Activated CD4-positive, alpha-beta T cell treated with anti-CD3 and anti-CD28 coated beads, Interleukin-2, amount 50 U/mL, for 24 hours (primary cell): ENCODE measurements at regions not wholly inside any gene's neighbourhood (a gene's known extent, or its start where the extent isn't known, plus 50 kb on each side); places are given as distances from the start of the nearest gene placed in this dataset.

Experiments used
- DNase-seq, 2 donors: peaks; one replicate each; pipeline ENCODE4 v3.0.0-alpha.2; 2020; ENCODE audit warnings: low read depth in 1 of 2, low spot score in 1 of 2

DNA sequence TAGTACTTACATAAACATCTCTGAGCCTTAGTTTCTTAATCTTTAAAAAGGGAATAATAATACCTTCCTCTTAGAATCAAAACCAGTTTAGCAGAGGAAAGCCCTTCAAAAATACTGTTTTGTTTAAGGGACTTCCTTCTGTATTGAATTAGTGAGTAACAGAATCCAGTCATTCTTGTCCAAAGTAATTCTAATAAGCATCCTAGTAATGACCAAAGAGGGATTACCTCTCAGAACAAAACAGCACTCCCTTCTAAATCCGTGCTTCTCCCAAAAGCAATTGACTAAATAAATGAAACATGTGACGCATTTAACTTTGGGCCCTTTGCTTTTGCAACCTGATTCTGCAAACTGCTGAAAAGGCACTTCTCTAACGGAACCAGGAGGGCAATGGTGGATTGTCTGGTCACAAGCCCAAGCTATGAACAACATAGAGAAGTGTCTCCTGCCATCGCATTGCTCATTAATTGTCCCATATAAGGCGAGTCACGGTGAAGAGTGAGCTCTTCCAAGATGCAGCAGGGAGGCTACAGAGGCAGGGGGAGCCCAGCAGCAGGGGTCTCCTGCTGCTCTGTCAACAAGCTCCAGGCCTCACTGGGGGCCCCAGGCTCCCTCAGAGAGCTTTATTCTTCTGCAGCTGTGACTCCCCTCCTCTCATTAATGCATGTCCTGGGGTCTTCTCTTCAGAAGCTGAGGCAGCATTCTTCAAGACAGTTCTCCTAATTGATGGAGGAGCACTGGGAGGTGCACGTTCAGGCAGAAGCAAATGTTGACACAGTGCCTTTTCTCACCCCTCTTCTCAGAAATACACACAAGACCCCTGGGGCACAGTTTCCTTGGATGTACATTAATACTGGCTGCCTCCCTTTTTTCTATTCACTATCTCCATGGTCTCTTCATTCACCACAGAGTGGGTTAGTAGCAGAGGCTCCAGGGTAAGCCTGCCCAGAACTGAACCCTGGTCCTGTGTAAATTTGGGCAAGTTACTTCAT, 419.6 kb upstream of the RASGEF1B start:
- no peak for DNase-seq

DNA sequence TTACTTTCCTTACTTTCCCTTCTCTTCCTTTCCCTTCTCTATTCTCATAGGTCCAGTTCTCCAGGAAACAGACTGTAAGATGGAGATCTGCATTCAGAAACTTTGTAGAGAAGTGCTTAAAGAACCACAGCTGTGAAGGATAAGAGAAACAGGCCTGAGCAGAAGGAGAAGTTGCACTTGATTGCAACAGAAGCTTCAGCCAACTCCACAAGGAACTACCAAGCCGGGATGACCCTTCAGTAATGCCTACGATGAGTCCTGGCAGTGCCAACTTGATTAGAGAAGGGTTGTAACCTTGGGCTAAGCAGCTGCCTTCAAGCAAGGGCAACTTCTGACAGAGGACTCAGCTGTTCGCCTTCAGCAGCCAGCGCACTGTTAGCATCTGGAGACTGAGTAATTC, 413.3 kb upstream of the RASGEF1B start:
- no peak for DNase-seq

DNA sequence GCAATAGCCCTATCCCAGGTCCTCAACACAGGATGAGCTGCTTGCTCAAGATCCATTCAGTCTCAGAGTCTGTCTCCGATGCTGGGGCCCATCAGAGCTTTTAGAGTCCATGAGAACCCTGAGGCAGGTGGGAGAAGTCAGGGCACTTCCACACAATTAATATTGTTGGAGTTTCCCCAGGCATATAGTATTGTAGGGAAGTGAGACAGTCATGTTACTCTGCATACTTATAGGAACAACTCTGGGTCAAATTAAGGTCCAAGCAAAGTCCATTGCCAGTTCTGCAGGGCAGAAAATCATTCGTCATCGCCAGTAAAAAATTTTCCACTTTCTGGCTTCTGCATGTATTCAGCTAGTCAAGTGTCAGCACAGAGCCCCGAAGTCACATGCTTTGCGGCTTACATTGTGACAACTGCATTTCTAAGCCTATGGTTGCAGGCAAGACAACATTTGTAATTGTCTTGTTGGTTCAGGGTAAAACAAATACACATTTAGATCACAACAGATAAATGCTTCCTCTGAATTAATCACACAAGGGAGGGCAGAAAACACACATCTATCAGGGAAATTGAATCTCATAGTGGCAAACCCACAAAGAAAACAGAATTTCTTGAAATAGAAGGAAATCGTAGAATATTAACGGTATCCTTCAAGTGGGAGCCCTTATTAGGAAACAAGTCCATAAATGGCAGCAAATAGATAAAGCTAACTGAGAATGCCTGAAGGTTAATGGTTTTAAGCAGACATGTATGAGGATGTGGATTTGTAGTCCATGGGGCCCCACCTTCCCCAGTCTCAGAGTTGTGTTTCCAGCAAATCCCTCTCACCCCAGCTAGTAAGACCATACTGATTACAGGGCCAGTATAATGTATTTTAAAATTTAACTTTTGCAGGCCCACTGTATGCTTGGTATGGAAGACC, 412.1 kb upstream of the RASGEF1B start:
- DNase-seq, result no peak

DNA sequence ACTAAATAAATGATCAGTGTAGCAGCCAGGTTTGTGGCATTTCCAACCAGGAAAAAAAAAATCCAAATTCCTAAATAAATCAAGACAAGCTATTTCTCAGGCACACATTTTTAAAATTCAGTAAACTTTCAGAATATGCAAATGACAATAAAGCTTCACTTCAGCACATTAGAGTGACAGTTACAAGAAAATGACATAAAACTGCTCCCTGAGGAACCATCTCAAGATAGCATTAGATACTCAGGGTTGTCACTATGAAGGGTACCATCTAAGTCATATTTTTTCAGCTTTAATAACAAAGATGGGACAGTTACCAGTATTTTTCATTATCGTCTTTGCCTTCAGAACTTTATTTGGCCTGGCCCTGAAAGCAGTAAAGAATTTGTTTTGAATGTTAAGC, 411.3 kb upstream of the RASGEF1B start:
- DNase-seq, result no peak

DNA sequence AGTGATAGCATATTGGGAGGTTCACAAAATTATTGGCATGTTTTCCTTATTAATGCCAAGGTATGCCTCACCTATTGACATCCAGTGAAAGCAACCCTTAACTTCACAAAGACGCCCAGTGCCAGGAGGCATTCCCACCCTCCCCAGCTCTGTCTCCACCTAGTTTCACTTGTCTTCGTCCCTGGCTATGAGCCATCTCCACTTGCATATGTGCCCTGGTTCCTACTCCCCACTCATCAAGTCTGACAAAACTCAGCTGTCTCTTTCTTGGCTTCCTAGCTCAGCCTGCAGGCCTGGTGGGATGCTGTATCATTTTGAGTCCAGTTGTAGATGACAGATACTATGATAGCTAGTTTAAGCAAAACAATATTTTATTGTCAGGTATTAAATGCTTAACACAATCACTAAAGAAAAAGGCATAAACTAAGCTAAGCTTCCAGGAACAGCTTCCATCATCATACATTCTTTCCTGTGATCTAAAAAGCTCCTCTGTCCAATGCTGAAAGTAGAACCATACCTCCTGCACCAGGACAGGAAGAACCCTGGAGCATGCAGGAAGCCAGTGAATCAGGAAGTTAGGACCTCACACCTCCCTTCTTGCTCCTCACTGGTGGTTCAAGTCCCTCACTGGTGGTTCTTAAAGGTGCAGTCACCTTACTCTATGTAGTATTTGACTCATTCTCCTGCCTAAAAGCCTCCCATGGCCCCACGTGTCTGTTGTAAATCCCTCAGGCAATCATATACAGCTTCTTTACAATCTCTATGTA, 410.3 kb upstream of the RASGEF1B start:
- no peak for DNase-seq

DNA sequence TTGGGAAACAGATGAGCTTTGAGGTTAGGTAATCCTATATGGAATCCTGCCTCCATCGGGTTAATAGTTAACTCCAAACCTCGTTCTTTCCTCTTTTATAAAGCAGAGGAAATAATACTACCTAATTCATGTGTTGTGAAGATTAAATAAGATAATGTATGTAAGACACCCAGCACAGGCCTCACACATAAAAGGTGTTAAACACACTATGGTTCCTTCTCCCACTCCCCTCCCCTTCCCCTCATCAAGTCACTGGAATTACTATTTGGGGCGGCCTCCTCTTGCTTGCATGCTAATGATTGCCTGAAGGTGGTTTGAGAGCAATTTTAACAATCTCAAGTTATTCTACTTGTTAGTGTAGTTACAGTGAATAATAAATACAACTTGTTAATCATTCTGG, 404.4 kb upstream of the RASGEF1B start:
- no peak for DNase-seq

DNA sequence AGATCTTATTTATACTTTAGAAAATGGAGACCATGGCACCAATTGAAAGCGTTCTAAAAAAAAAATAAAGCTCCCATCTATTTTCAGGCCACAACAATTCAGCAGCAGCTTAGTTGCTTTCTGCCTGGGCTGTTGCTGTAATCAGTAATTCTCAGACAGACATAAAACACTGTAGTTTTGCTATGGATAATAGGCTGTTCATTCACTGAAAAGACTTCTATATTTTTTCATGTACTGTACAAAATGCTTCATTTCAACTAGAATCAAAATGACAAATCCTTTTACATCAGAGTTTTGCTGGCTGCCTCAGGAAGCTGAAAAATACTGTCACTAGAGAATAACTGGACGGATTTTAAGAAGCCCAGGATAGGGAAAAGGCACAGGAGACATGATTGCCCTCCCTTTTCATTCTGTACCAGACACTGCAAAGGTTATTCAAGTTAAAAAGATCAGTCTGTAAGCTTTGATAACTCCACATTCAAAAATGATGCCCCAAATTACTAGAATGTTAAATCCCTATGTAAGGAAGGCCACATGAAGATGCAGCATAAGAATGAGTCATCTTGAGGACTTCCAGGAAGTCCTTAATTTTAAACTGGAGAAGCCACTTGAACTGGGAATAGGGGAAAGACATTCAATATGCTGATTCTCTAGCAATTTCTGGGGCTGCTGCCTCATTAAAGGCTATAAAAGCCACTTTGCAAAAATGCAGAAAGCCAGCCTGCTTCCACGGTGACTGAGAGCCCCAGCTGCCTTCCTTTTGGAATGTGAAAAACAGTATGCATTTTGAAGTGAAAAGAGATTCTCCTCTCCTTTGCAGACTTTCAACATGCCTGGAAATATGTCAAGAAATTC, 403.2 kb upstream of the RASGEF1B start:
- no peak for DNase-seq

DNA sequence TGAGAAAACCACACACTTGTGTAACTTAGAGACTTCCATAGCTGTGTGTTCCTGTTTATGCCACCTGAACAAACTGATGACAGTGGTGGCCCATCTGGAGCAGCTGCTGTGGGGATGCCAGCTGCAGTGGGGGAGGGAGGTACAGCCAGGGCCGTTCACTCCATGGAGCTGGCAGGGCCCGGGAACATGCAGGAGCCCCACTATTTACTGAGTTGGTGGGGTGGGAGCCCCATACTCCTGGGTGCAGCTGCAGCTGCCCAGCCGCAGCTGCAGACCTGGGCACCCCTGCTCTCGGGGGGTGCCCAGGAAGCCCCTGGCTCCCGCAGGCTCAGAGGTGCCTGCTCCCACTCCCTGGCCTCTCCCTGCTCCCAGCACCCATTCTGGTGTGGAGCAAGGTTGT, 398.6 kb upstream of the RASGEF1B start:
- DNase-seq, result no peak

DNA sequence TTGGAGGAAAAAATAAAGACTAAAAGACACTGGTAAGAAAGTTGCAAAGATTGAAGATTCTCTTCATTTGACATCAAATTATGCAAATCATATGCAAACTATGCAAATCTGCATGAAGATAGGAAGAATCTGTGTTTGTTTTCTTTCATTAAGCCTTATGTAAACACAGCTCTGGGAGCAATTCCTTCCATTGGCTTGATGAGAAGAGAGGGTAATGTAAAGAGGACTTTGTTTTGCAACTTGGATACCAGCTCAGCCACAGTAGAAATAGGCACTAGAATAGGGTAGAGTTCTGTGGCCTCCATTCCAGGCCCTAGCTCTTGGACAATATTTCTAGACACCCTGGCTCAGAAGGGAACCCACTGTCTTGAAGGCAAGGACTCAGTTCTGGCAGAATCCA, 388.4 kb upstream of the RASGEF1B start:
- no peak for DNase-seq

DNA sequence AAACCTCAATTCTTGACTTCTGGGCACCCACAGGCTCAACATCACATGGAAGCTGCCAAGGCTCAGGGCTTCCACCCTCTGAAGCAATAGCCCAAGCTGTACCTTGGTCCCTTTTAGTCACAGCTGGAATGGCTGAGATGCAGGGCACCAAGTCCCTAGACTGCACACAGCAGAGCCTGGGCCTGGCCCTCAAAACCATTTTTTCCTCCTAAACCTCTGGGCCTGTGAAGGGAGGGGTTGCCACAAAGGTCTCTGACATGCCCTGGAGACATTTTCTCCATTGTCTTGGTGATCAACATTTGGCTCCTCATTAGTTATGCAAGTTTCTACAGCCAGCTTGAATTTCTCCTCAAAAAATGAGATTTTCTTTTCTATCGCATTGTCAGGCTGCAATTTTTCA, 382.7 kb upstream of the RASGEF1B start:
- no peak for DNase-seq

DNA sequence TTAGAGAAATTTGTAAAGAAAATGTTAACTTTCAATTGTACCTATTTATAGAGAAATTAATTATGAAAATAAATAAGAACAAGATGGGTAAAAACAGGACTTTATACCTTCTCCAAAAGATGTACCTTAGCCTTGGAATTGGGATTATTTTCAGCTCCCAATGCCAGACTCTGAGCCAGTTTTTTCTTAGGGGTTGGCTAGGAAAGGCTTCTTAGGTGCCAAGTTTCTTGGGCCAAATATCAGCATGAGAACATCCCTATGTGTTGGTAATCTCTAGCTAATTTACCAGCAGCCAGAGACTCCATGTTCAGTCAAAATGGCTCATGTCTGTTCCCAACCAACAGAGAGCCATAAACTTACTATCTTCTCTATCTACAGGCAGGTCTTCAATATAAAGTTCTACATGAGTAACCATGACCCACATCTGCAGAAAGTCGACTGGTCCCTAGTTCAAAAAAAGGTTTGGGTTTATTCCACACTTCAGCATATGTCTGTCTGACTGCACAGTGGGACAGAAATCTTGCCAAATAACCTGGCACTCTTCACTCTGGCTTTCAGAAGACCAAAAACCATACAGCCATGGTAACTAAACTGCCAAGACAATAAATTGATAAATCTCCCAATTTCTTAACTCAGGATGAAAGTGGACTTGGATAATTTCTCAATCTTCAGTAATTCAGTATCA, 380.5 kb upstream of the RASGEF1B start:
- DNase-seq, result no peak

DNA sequence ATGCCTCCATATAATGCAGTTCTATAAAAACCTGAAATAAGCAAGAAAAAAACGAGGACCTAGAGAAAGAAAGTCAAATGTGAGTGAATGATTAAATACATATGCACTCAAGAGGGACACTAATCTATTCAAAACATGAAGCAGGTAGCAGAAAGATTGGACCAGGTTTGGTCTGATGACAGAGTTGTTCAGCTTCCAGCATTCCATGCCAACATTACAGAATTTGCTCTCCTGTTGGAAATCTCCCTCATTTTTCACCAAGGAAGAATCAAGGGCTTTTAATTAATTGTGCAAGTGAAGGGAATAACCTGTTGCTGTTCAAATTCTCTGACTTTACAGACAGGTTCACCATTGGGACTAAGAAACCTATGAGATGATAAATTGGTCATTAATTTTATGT, 379.0 kb upstream of the RASGEF1B start:
- DNase-seq, result no peak

DNA sequence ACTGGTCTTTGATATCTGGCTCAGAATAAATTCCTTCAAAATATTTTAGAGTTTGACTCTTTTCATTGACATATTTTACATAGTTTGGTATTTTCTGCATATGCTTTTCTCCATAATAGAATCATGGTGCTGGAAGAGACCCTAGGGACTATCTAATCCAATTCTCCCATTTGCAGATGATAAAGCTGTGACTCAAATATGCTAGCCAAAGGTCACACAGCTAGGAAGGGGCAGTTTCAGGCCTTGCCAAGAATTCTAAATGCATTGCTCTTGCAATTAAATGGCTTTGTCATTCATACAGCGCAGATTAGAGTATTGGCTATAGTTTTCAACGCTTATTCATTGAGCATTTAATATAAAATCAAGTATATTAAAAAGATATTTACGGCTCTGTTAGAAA, 374.1 kb upstream of the RASGEF1B start:
- no peak for DNase-seq

DNA sequence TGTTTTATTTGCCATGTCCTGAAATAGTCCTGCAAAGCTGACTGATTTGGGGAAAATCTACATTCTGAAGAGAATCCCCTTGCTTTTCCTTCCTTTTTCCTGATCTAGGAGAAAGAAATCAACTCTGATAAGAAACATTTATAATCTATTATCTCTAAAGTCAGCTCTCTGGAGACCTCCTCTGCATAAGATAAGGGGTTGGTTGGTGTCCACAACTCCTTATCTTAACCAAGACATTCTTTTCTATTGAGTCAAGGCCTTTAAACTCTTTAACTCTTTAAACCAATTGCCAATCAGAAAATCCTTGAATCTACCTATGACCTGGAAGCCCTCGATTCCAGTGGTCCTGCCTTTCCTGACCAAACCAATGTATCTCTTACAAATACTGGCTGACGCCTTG, 373.6 kb upstream of the RASGEF1B start:
- no peak for DNase-seq

DNA sequence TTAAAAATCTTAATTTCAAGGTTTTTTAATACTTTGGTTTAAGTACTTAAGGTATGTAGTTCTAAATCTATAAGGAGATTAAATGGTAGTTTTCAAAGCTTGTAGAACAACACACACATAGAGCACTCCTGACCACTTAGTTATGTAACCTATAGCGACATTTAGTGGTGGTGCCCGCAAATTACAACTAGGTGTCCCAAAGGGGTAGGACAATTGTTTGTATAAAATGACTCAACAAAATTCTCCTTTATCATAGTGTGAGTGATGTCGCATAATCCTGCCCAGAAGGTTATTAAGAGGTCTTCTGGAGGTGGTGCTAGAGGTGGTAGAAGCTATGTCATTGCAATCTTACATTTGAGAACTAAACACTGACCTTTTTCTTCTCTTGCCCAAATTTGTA, 373.0 kb upstream of the RASGEF1B start:
- DNase-seq, result peak in 1 of 2 donors; percentile 78

DNA sequence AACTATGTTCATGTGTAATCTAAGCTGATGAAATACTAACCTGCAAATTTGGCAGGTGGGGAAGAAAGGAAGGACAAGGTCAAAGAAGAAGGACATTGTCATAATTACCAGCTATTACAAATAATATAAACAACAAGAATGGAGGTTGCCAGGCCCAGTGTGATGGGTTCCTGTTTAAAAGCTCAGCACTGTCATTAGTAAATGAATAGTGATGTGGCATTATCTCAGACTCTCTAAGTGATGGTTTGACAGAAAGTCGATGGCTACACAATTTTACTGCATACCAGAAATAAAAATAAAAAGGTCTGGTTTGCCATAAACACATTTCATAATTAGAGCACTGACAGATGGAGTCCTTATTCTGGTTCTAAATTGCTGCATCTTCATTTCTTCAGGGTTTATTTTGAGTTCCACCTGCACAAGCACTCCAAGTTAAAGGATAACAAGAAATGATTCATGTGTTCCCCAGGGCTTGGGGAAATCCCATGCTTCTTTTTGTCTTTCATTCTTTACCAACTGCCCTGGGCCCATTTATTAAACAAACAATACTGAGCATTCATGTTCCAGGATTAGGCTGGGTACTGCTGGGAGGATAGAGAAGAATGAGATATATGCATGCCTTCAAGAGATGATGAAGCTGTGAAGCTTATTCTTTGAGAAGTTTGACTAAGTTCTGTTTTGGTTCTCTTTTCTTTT, 367.8 kb upstream of the RASGEF1B start:
- DNase-seq, result peak in 1 of 2 donors; percentile 17

DNA sequence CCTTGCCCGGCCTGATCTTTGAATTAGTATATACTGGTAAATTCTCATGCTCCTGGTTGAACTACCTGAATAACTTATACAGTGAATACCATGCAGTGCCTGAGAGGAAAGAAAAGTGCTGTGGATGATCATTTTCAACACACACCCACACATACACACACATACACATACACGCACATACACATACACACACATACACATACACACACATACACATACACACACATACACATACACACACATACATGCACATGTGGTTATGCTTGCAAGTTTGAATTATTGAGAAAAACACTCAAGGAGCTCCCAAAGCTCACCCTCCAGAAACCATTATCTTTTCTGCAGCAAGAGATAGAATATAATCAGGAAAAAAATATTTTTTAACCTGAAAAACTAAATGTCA, 366.9 kb upstream of the RASGEF1B start:
- no peak for DNase-seq

DNA sequence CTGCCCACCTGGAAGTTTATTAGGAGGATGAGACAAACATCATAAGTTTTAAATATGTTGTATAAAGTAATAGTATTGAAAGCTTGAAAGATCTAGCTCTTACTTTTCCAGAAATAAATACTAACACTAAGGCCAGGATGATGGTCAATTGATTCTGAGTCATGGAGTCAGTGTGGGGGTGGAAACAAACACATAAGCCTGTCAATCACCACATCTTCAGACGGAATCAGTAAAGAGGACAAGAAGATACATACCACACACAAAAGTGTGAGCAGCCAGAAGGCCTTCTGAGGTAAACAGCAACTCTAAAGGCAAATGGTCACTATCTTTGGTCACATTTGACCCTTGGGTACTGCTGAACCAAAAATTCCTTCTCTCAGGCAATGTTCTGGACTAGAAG, 365.0 kb upstream of the RASGEF1B start:
- DNase-seq, result no peak

DNA sequence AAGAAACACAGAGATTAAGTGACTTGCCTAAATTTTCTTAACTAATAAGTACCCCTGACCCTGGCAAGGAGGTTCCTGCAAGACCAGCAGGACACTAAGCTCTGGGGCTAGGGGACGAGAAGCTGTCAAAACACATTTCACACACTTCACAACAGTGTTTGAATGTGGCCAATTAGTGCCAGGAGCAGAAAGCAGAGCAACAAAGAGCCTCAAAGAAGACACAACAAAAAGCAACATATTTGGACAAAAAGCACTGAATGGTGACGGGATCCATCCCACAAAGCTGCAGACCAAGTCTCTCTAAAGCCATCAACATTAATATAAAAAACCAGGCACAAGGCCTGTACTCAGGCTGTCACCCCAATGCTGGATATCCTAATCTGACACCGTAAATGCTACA, 361.9 kb upstream of the RASGEF1B start:
- DNase-seq, result no peak
